ENCODE measurements at regions not wholly inside any gene's neighbourhood (a gene's known extent, or its start where the extent isn't known, plus 50 kb on each side); places are given as distances from the start of the nearest gene placed in this dataset.

DNA sequence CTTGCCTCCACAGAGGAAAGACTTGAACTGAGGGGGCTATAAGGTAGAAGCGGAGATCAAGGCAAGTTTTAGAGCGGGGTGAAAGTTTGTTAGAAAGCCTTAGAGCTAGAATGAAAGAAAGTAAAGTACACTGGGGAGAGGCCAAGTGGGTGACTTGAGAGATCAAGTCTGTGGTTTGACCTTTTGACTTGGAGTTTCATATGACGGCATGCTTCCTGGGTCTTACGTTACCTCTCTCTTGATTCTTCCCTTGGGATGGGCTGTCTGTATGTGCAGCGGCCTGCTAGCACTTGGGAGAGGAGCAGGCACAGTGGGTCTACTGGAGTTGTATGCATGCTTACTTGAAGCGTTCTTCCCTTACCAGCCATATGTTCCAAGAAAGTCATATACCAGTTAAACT is 1768.5 kb downstream of the PCDH9 start:
- TF ChIP-seq, protein P1, sequence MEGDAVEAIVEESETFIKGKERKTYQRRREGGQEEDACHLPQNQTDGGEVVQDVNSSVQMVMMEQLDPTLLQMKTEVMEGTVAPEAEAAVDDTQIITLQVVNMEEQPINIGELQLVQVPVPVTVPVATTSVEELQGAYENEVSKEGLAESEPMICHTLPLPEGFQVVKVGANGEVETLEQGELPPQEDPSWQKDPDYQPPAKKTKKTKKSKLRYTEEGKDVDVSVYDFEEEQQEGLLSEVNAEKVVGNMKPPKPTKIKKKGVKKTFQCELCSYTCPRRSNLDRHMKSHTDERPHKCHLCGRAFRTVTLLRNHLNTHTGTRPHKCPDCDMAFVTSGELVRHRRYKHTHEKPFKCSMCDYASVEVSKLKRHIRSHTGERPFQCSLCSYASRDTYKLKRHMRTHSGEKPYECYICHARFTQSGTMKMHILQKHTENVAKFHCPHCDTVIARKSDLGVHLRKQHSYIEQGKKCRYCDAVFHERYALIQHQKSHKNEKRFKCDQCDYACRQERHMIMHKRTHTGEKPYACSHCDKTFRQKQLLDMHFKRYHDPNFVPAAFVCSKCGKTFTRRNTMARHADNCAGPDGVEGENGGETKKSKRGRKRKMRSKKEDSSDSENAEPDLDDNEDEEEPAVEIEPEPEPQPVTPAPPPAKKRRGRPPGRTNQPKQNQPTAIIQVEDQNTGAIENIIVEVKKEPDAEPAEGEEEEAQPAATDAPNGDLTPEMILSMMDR (IDR thresholded peaks at IDR 0.05): no peak
- H3K4me3 Mint-ChIP-seq: no peak overlapping the region
- H3K9me3 Mint-ChIP-seq: peaks cover 25% of the 10 kb centered on the region
- peaks cover 27% of the 10 kb centered on the region for H3K4me1 Mint-ChIP-seq
- H3K27ac Mint-ChIP-seq: peak overlapping the region; percentile 99
- H3K27me3 Mint-ChIP-seq (ENCODE audit: low read depth, poor library complexity): peaks cover 4% of the 10 kb centered on the region
- peak; percentile 4 for DNase-seq
- H3K36me3 Mint-ChIP-seq (ENCODE audit: low read depth): peaks cover 28% of the 10 kb centered on the region

DNA sequence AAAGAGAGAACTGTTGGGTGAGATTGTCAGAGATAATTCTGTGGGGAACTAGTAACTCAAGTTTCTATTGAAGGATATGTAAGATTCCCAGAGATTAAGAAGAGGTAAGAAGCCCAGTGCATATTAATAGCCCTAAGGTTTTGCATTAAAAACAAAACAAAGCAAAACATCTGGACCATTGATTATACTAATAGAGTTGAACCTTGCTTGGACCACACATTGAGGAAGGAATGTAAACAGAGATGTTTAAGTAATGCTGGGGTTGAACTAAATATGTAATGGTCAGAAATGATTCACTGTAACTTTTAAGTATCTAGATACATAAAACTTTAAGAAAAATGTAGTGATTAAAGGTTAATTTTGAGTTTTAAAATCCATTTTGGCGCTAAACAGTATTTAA is 1770.0 kb downstream of the PCDH9 start:
- peaks cover 15% of the 10 kb centered on the region for H3K36me3 Mint-ChIP-seq (ENCODE audit: low read depth)
- H3K27me3 Mint-ChIP-seq (ENCODE audit: low read depth, poor library complexity): peaks cover 4% of the 10 kb centered on the region
- no peak for DNase-seq
- H3K4me3 Mint-ChIP-seq: no peak overlapping the region
- H3K9me3 Mint-ChIP-seq: peaks cover 10% of the 10 kb centered on the region
- H3K4me1 Mint-ChIP-seq: peaks cover 27% of the 10 kb centered on the region
- TF ChIP-seq, protein P1 (IDR thresholded peaks at IDR 0.05): no peak
- peak overlapping the region; percentile 61 for H3K27ac Mint-ChIP-seq

DNA sequence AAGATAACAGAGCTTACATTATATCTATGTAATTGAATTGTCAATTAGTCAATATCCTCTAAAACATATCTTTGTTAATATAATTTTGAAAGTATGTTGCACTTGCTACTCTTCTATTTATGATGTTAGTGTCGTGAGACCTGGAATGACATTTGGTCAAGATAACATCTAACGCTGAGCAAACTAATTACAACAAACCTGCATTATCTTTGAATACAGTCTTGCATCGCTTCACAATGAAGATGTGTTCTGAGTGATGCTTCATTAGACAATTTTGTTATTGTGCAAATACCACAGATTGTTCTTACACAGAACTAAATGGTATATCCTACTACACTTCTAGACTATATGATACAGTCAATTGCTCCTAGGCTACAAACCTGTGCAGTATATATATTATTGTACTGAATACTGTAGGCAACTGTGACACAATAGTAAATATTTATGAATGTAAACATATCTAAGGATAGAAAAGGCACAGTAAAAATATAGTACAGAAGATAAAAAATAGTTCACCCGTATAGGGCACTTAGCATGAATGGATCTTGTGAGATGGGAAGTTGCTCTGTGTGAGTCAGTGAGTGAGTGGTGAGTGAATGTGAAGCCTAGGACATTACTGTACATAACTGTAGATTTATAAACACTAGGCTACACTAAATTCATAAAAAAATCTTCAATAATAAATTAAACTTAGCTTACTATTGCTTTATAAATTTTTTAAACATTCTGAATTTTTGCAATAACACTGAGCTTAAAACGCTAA is 1773.8 kb downstream of the PCDH9 start:
- peaks cover 19% of the 10 kb centered on the region for H3K4me1 Mint-ChIP-seq
- H3K9me3 Mint-ChIP-seq: no peaks in the 10 kb centered on the region
- TF ChIP-seq, protein P1 (IDR thresholded peaks at IDR 0.05): no peak
- H3K27me3 Mint-ChIP-seq (ENCODE audit: low read depth, poor library complexity): no peaks in the 10 kb centered on the region
- no peak for DNase-seq
- H3K36me3 Mint-ChIP-seq (ENCODE audit: low read depth): peaks cover 9% of the 10 kb centered on the region
- H3K27ac Mint-ChIP-seq: no peak overlapping the region
- no peak overlapping the region for H3K4me3 Mint-ChIP-seq

DNA sequence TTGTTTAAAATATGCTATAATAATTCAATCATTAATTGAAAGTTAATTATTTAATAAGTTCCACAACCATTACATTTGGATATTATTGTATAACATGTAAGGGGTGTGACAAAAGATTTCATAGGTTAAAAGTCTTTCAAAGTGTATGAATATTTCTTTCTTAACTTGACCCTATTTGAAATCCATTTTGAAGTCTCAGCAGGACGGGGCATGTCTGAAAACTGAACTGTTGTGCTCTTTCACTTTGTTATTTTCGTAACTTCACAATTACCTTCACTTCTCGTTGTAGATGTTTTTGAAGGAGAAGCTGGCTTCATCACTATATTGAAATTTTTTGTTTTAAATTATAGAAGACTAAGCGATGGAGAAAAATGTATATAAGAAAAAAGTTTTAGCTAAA is 1775.7 kb downstream of the PCDH9 start:
- H3K27ac Mint-ChIP-seq: no peak overlapping the region
- no peak for DNase-seq
- H3K36me3 Mint-ChIP-seq (ENCODE audit: low read depth): peaks cover 9% of the 10 kb centered on the region
- H3K4me1 Mint-ChIP-seq: no peaks in the 10 kb centered on the region
- no peaks in the 10 kb centered on the region for H3K27me3 Mint-ChIP-seq (ENCODE audit: low read depth, poor library complexity)
- H3K4me3 Mint-ChIP-seq: no peak overlapping the region
- TF ChIP-seq, protein P1 (IDR thresholded peaks at IDR 0.05): no peak
- H3K9me3 Mint-ChIP-seq: no peaks in the 10 kb centered on the region

DNA sequence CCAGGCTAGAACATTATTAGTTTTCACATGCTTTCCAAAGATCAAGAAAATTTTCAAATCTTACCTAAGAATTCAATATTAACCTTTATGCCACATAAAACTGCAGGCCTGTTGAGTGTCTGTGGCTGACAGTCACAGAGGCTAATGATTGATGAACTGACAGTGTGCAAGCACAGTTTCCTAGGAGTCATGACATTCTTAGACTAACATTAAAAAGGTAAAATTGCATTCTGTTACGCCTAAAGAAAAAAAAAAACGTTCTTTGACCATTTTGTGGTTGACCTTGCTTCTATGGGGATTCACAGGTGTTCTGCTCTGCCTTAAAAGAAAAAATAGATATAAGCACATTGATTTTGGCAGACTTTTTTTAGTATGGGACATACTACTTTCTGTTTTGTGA is 1776.2 kb downstream of the PCDH9 start:
- H3K9me3 Mint-ChIP-seq: no peaks in the 10 kb centered on the region
- TF ChIP-seq, protein P1 (IDR thresholded peaks at IDR 0.05): no peak
- H3K27ac Mint-ChIP-seq: no peak overlapping the region
- H3K27me3 Mint-ChIP-seq (ENCODE audit: low read depth, poor library complexity): no peaks in the 10 kb centered on the region
- DNase-seq: no peak
- H3K4me1 Mint-ChIP-seq: no peaks in the 10 kb centered on the region
- H3K4me3 Mint-ChIP-seq: no peak overlapping the region
- peaks cover 9% of the 10 kb centered on the region for H3K36me3 Mint-ChIP-seq (ENCODE audit: low read depth)

DNA sequence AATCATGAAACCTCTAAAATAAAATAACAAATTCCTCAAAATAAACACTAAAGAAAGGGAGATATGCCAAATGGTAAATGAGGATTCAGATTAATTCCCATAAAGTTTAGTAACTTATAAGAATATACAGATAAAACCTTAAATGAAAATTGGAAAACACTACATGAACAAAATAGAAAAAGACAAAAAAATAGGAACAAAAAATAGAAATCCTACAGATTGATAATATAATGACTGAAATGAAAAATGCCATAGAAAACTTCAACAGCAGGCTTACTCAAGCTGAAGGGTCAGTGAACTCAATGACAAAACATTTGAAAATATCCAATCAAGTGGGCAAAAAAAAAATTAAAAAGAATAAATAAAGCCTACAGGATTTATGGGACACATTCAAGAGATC is 1784.8 kb downstream of the PCDH9 start:
- no peak overlapping the region for H3K4me3 Mint-ChIP-seq
- peaks cover 39% of the 10 kb centered on the region for H3K9me3 Mint-ChIP-seq
- no peaks in the 10 kb centered on the region for H3K4me1 Mint-ChIP-seq
- TF ChIP-seq, protein P1 (IDR thresholded peaks at IDR 0.05): no peak
- DNase-seq: no peak
- no peak overlapping the region for H3K27ac Mint-ChIP-seq
- no peaks in the 10 kb centered on the region for H3K27me3 Mint-ChIP-seq (ENCODE audit: low read depth, poor library complexity)
- peaks cover 9% of the 10 kb centered on the region for H3K36me3 Mint-ChIP-seq (ENCODE audit: low read depth)
